GM12865 (cell line): ENCODE measurements at regions not wholly inside any gene's neighbourhood (a gene's known extent, or its start where the extent isn't known, plus 50 kb on each side); places are given as distances from the start of the nearest gene placed in this dataset.

Experiments
- DNase-seq: peaks from one replicate; pipeline ENCODE4 v3.0.0; 2010; ENCODE audit warnings: low read depth
- H3K4me3 ChIP-seq: 2 replicates; pipeline ENCODE4 v1.5.1; 2011; ENCODE audit warnings: mild to moderate bottlenecking, low read depth, low read length, control low read depth
- TF ChIP-seq, protein P1 (sequence below): IDR thresholded peaks from 2 replicates; pipeline ENCODE4 v1.5.1; 2011; ENCODE audit warnings: low read length, control low read depth, low read depth, inconsistent platforms; ENCODE audit not compliant: insufficient read depth; ENCODE audit errors: missing control alignments

DNA sequence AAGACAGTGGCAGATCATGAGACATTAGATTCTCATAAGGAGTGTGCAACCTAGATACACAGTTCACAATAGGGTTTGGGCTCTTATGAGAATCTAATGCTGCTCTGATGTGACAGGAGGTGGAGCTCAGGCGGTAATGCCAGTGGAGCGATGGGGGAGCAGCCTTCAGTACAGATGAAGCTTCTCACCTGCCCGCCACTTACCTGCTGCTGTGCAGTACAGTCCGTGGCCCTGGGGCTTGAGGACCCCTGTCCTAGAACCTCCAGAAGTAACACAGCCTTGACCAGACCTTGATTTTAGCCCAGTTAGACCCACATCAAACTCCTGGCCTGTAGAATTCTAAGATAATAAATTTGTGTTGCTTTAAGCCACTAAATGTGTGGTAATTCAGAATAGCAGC, 215.1 kb upstream of the MIR17HG start:
- DNase-seq, result no peak
- H3K4me3 ChIP-seq, result no peak overlapping the region
- TF ChIP-seq, protein P1, sequence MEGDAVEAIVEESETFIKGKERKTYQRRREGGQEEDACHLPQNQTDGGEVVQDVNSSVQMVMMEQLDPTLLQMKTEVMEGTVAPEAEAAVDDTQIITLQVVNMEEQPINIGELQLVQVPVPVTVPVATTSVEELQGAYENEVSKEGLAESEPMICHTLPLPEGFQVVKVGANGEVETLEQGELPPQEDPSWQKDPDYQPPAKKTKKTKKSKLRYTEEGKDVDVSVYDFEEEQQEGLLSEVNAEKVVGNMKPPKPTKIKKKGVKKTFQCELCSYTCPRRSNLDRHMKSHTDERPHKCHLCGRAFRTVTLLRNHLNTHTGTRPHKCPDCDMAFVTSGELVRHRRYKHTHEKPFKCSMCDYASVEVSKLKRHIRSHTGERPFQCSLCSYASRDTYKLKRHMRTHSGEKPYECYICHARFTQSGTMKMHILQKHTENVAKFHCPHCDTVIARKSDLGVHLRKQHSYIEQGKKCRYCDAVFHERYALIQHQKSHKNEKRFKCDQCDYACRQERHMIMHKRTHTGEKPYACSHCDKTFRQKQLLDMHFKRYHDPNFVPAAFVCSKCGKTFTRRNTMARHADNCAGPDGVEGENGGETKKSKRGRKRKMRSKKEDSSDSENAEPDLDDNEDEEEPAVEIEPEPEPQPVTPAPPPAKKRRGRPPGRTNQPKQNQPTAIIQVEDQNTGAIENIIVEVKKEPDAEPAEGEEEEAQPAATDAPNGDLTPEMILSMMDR, result no peak

- TF ChIP-seq, protein P1, result no peak
- H3K4me3 ChIP-seq, result no peak overlapping the region
- no peak for DNase-seq
Observed at GRCh38 chr13:91132786-91133185, 214.7 kb upstream of the MIR17HG start.

DNA sequence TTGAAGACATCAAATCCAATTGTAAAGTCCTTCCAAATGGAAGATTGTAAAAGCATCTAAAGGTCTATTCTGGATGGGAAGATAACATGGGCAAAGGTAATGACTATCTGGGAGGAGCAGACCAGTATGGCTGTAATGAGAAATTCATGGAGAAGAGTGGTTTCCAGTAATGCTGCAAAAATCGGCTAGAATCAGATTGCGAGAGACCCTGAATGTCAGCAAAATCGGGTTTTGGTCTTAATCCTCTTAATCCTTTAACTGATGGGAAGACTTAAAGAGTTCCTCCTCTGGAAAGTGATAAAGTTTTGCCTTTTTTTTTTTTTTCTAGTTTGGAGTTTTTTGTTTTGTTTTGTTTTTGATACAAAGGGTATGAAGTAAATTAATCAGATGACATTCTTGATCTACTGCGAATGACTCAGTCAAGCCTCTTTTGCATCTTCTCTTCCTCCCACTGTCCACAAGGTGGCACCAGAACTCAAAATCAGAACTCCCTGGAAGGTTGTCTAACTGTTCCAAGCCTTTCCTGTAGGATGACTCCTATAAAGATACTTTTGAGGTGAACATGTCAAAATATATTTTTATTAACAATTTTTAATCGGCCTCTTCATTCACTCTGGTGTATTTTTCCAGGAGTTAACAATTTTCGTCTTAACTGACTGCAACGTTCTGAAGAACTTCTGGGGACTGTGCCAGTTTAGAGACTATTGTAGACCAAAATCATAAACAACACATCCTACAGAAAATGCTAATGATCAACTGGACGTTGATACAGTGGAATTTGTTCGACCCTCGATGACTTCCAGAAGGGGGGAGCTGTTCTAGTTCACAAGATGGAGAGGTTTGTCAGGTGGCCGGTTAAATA, 213.3 kb upstream of the MIR17HG start:
- TF ChIP-seq, protein P1, result peak; percentile 72
- peak; percentile 57 for DNase-seq

GRCh38 chr13:91134803-91135184, 212.7 kb upstream of the MIR17HG start:
- DNase-seq, result no peak
- TF ChIP-seq, protein P1, result no peak
- no peak overlapping the region for H3K4me3 ChIP-seq

More for the DNA sequence above, 213.3 kb upstream of the MIR17HG start:
- H3K4me3 ChIP-seq, result no peak overlapping the region

DNA sequence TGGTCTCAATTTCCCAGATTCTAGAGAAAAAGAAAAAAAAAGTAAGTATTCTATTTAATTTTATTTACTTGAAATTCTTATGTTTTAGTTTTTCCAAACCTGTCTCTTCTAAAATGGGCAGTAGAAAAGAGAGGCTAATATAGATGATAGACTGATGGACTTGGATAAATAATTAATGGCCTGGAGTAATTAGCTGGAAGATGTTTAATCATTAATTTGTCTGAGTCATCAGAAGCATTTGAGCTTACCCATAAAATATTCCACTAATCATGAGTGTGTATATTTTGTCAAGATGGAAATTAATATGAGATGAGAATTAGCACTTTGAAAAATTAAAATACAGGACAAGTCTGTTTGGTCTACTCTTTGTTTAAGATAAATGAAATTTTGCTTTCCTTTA, 212.1 kb upstream of the MIR17HG start:
- TF ChIP-seq, protein P1, result no peak
- no peak for DNase-seq
- H3K4me3 ChIP-seq, result no peak overlapping the region

GRCh38 chr13:91135968-91136367, 211.5 kb upstream of the MIR17HG start:
- TF ChIP-seq, protein P1, result no peak
- no peak for DNase-seq
- H3K4me3 ChIP-seq, result no peak overlapping the region

DNA sequence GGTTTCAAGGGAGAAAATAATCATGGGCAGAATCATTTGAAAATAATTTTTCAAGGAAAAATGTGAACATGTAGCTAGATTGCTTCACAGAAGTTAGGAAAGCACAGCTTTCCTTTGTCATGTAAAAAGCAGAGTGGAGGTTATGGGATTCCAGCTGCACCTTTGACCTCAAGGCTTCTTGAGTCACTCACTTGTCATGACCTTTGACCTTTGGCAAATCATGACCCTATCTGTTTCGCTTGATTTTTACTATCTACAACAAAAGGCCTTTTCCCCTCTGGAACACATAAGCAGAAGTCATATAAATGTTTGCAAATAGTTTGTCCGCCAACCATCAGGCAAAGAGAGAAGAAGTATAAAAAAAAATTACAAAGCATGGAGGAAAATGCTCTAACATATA, 210.7 kb upstream of the MIR17HG start:
- H3K4me3 ChIP-seq, result no peak overlapping the region
- no peak for DNase-seq
- TF ChIP-seq, protein P1, result no peak
